GM12874 (cell line): ENCODE measurements at regions not wholly inside any gene's neighbourhood (a gene's known extent, or its start where the extent isn't known, plus 50 kb on each side); places are given as distances from the start of the nearest gene placed in this dataset.

Experiments used
- CTCF ChIP-seq: IDR thresholded peaks from 2 replicates; pipeline ENCODE4 v1.5.1; 2011; ENCODE audit warnings: low read depth, mild to moderate bottlenecking, control low read depth, low read length, moderate library complexity; ENCODE audit not compliant: insufficient read depth

- no peak for TF ChIP-seq CTCF
These were observed 1368.6 kb downstream of the FSTL5 start for GRCh38 chr4:160795216-160795615.

GRCh38 chr4:160808174-160808573 is 1355.6 kb downstream of the FSTL5 start:
- TF ChIP-seq CTCF = no peak

- no peak for TF ChIP-seq CTCF
These were observed 1354.2 kb downstream of the FSTL5 start for GRCh38 chr4:160809576-160809975.

DNA sequence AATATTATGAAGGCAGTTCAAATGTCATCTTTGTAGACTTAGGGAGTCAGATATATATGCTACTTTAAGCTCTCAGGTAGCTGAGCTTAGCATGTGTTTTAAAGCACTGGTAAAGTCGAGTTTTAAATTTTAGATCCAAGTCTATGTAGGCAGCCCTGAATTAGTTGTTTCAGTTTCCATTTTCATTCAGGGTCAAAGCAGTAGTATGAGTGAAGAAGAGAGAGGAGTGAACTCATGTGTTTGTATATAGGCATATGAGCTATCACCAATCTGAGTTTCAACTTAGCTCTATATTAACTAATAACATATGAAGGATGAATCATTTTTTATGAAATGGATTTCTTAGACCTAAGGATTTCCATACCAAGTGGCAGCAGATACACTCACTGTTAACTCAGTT is 1353.4 kb downstream of the FSTL5 start:
- no peak for TF ChIP-seq CTCF

DNA sequence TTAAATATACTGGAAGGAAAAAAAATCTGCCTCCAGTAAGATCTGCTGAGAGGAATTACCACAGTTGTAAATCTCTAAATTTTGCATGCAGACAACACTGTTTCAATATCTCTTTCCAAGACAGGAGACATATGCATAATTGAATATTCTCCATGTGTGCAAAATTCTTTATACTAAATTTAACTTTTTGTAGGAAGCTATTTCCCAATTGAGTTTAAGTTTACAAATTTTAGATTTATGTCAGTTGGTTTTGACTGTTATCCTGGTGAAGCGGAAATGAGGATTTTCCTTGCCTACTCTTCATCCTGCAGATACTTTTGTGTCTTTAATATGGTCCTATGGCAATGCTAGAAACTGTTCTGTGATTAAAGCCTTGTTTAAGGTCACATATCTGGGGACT is 1352.9 kb downstream of the FSTL5 start:
- no peak for TF ChIP-seq CTCF

GRCh38 chr4:160811956-160812355 is 1351.8 kb downstream of the FSTL5 start:
- no peak for TF ChIP-seq CTCF

DNA sequence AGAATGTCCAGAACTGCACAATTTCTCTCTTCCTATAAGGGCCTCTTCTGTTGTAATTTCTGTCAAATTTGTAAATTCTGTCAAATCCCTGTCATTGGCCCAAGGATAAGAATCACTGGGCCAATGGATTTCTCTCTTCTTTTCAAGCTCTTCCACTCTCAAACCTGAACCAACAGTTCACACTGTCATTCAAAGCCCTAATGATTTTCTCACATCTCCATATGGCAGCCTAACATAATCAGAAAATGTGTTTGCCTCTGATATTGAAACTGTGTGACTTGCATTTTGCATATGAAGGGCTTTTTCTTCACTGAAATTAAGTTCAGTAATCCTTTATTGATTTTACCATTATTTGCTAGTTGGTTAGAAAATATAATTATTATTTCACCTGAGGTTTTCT is 1349.1 kb downstream of the FSTL5 start:
- TF ChIP-seq CTCF = no peak

- no peak for TF ChIP-seq CTCF
These were observed 1345.2 kb downstream of the FSTL5 start for GRCh38 chr4:160818571-160818970.
